GM12874 (cell line): ENCODE measurements at regions not wholly inside any gene's neighbourhood (a gene's known extent, or its start where the extent isn't known, plus 50 kb on each side); places are given as distances from the start of the nearest gene placed in this dataset.

Experiments used
- TF ChIP-seq, protein P1 (sequence below): IDR thresholded peaks from 2 replicates; pipeline ENCODE4 v1.5.1; 2011; ENCODE audit warnings: low read depth, mild to moderate bottlenecking, control low read depth, low read length, moderate library complexity; ENCODE audit not compliant: insufficient read depth

DNA sequence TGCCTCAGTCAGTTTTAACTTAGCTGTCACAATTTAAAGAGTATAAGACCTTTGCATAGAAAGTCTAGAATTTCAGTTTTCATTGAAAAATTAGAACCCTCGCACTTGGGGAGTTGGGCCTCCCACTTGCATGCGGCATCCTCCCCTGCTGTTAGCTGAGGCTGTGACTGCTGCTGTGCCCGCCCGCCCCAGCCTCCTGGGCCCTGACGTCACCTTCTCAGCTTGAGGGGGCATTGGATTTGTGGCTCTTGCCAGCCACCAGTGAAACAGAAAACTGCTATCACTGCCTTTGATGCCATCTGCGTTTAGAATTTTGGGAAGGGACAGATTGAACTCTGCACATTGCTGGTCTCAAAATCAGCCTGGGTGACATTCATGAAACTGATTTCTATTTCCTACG lies 108.7 kb downstream of the CTTN start:
- TF ChIP-seq, protein P1, sequence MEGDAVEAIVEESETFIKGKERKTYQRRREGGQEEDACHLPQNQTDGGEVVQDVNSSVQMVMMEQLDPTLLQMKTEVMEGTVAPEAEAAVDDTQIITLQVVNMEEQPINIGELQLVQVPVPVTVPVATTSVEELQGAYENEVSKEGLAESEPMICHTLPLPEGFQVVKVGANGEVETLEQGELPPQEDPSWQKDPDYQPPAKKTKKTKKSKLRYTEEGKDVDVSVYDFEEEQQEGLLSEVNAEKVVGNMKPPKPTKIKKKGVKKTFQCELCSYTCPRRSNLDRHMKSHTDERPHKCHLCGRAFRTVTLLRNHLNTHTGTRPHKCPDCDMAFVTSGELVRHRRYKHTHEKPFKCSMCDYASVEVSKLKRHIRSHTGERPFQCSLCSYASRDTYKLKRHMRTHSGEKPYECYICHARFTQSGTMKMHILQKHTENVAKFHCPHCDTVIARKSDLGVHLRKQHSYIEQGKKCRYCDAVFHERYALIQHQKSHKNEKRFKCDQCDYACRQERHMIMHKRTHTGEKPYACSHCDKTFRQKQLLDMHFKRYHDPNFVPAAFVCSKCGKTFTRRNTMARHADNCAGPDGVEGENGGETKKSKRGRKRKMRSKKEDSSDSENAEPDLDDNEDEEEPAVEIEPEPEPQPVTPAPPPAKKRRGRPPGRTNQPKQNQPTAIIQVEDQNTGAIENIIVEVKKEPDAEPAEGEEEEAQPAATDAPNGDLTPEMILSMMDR: no peak

DNA sequence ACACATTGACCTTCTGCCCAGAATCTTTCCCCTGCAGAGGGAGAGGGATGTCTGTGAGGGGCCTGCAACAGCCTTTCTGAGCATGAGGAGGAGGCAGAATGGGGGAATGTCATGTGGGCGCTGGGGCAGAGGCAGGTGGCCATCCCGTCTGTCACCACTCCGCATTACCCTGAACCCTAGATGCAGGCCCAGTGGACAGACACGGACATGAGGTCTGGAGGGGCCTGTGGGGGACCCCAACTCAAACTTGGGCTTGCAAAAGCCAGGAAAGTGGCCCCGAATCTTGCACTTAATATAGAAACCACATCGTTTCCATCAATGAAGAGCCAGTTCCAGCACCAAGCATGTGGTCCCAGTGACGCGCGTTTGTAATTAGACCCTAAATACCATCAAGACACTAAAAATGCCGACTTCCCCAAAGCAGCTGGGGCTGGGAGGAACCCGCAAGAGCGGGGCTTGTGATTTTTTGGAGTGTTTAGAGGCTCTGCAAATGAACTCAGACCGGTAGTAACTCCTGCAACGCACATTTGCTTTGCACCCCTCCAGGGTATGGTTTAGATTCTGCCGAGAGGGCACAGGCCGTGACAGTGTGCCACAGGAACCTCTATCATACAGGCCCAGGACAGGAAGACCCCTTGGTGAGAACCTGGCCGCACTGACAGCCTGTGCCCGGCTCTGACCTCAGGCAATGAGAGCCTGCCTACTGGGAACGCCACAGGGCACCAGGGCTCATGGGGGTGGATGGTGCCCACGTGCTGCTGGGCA lies 109.3 kb downstream of the CTTN start:
- TF ChIP-seq, protein P1: no peak

DNA sequence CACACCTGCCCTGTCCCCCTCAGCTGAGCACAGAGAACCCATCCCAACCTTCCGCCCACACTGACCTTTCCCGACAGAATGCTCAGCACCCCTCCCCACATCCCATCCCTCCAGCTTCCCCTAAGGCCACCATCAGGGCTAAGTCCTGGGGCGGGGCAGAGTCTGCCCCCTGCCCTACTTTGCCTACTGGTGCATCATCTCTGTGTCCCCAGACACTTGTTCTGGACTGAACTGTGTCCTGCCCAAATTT lies 109.8 kb downstream of the CTTN start:
- TF ChIP-seq, protein P1: no peak

DNA sequence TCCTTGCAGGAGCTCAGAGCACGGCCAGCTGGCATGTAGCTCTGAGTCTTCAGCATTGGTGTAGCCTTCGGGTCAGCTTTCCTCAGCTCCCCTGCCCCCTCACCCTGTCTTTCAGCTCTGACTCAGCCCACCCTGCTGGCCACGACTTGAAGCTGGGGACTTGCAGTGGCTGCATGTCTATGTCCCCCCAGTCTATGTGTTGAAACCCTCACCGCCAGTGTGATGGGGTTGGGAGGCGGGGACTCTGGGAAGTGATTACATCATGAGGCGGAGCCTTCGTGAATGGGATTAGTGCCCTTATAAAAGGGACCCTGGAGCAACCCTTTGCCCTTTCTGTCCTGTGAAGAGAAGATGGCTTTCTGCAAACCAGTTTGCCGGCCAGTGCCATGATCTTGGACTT lies 111.1 kb downstream of the CTTN start:
- TF ChIP-seq, protein P1: no peak

DNA sequence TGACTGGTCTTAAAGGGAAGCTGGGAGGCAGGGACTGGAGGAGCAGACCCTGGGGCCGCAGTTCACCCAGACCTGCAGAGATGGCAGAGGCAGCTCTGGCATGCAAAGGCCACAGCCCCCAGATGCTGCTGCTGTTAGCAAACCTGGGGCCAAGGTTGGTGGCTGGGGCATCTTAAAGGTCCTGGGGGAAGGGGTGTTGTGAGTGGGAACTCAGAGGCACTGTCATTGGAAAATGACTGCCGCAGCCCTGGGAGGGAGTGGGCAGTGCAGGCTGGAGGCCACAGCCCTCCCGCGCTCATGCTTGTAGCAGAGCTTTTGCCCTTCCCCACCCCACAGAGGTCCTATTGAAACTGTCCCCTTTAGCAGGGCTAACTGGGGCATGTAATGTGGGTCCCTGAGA lies 111.8 kb downstream of the CTTN start:
- TF ChIP-seq, protein P1: no peak

DNA sequence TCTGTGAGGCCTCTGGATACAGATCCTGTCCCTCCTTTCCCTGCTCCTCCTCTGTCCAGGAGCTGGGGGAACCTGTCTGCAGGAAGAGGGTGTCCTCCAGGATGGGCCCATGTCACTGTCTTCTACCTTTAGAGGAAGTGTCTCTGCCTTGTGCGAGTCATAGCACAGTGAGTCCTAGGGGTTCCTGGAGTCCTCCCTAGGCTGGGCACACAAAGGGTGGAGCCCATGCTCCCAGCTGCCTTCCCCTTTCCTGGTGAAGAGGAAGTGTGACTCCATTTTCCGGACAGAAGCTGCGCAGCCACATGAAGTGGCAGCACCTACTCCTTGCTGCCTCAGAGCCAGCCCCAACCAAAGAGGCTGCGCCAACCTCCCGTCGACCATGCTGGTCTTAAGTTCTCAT lies 112.2 kb downstream of the CTTN start:
- TF ChIP-seq, protein P1: no peak

DNA sequence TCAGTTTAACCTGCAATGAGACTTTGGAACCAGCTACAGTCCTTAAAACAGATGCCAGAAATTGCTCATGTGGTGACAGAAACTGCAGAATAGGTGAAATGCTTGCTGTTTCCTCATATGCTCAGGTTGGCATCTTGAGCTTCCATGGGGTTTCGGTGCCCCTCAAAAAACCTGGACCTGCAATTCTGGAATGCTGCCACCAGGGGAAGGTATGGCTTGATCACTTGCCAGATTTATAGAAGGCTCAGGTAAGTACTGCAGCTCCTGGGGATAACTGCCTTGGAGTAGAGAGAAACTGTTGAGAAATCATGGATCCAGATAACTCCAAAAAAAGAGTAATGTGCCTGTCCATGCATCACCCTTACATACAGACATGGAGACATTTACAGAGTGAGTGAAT lies 113.0 kb downstream of the CTTN start:
- TF ChIP-seq, protein P1: peak; percentile 7; the same call in 1 of the 2 replicates
